K562 (cell line): ENCODE measurements at regions not wholly inside any gene's neighbourhood (a gene's known extent, or its start where the extent isn't known, plus 50 kb on each side); places are given as distances from the start of the nearest gene placed in this dataset.

Experiments used
- ATAC-seq: fragments of 200-7000 bp; cut with Tn5 transposase; 3 replicates; pipeline ENCODE4 v1.9.1; 2020; ENCODE audit warnings: moderate library complexity
- BruUV-seq: library from RNA; stranded (reverse); fragments of 400-500 nt; replicated peaks from 2 replicates; lab custom pipeline; 2021; lab: Mats Ljungman, UMichigan
- CTCF ChIA-PET: fragments of 300-600 bp; formaldehyde crosslinking; extraction: SDS; loops from one replicate; lab custom pipeline; 2021; ENCODE audit warnings: low intra/inter-chr PET ratio; lab: Yijun Ruan, JAX
- POLR2A ChIA-PET: fragments of 300-600, 350-650 bp; sonication (Branson Sonifier 250); formaldehyde crosslinking; extraction: SDS; loops from one replicate; lab custom pipeline; 2021; ENCODE audit warnings: antibody characterized with exemption, inconsistent platforms; lab: Yijun Ruan, JAX
- DNase-seq, 4 experiments: peaks; one replicate each; pipeline versions ENCODE4 v3.0.0 to v3.0.0-alpha.2; 2011 to 2018; ENCODE audit warnings: low spot score in 3 of 4, mixed read lengths in 3 of 4; ENCODE audit errors: extremely low read depth in 1 of 4
- FAIRE-seq: peaks from 2 replicates; lab custom pipeline; 2011; peaks lifted over from hg19 to GRCh38; lab: Jason Lieb, UNC
- H2AFZ ChIP-seq: 2 replicates; pipeline ENCODE4 v1.6.0; 2011; ENCODE audit warnings: low read depth, low read length, control low read depth, inconsistent platforms
- H3K27ac ChIP-seq: fragments of 200-600 bp; 3 replicates; pipeline ENCODE4 v1.8.0; 2011; ENCODE audit warnings: low read depth, mild to moderate bottlenecking, control low read depth, inconsistent platforms, low read length, moderate library complexity, mixed read lengths; ENCODE audit errors: extremely low read depth
- H3K27me3 ChIP-seq, 2 experiments: fragments of 300-600 bp in 1 of 2; 2 replicates in 1 of 2; 3 replicates in 1 of 2; pipeline versions ENCODE4 v1.6.0 to v1.8.0; 2011; ENCODE audit warnings: inconsistent platforms in 2 of 2, low read length in 2 of 2, mild to moderate bottlenecking in 1 of 2, mixed read lengths in 1 of 2, moderate library complexity in 1 of 2; ENCODE audit not compliant: control insufficient read depth in 2 of 2, insufficient read depth in 2 of 2
- H3K36me3 ChIP-seq: fragments of 300-600 bp; 3 replicates; pipeline ENCODE4 v1.8.0; 2011; ENCODE audit warnings: mild to moderate bottlenecking, low read length, inconsistent platforms; ENCODE audit not compliant: control insufficient read depth, insufficient read depth
- H3K4me1 ChIP-seq, 2 experiments: fragments of 200-600 bp in 1 of 2; replicated peaks in 1 of 2; 2 replicates in 1 of 2; 3 replicates in 1 of 2; pipeline versions ENCODE4 v1.5.1 to v1.8.0; 2011; ENCODE audit warnings: inconsistent platforms in 2 of 2, low read length in 2 of 2, mild to moderate bottlenecking in 1 of 2, mixed read lengths in 1 of 2, moderate library complexity in 1 of 2; ENCODE audit not compliant: control insufficient read depth in 2 of 2, insufficient read depth in 2 of 2
- H3K4me2 ChIP-seq: 2 replicates; pipeline ENCODE4 v1.6.1; 2011; ENCODE audit warnings: low read length, control low read depth, inconsistent platforms, mixed read lengths; ENCODE audit not compliant: insufficient read depth
- H3K4me3 ChIP-seq: fragments of 200-600 bp; sonication (generic), shearing (Covaris generic); 2 replicates; pipeline ENCODE4 v1.5.1; 2016; ENCODE audit warnings: control low read depth, inconsistent platforms
- H3K79me2 ChIP-seq: fragments of 200-600 bp; 3 replicates; pipeline ENCODE4 v1.8.0; 2011; ENCODE audit warnings: low read length, inconsistent platforms; ENCODE audit not compliant: control insufficient read depth, insufficient read depth
- H3K9ac ChIP-seq, 2 experiments: 2 replicates each; pipeline versions ENCODE4 v1.6.0 to v1.6.1; 2011; ENCODE audit warnings: low read depth in 2 of 2, low read length in 2 of 2, control low read depth in 1 of 2, inconsistent platforms in 1 of 2, mild to moderate bottlenecking in 1 of 2, mixed read lengths in 1 of 2; ENCODE audit not compliant: insufficient read depth in 1 of 2
- H3K9me1 ChIP-seq: one replicate; pipeline ENCODE4 v1.6.0; 2011; ENCODE audit warnings: inconsistent platforms, mild to moderate bottlenecking, low read length, moderate library complexity; ENCODE audit not compliant: control insufficient read depth, insufficient read depth
- H3K9me3 ChIP-seq: replicated peaks from 2 replicates; pipeline ENCODE4 v1.5.1; 2011; ENCODE audit warnings: low read depth, low read length, inconsistent platforms; ENCODE audit not compliant: control insufficient read depth, insufficient read depth
- H4K20me1 ChIP-seq: replicated peaks from 2 replicates; pipeline ENCODE4 v1.6.1; 2011; ENCODE audit warnings: low read length, inconsistent platforms, mixed read lengths; ENCODE audit not compliant: control insufficient read depth, insufficient read depth
- ATF7 ChIP-seq: fragments of 450-650 bp; IDR thresholded peaks from 2 replicates; pipeline ENCODE4 v1.7.1; 2014; ENCODE audit warnings: mild to moderate bottlenecking, moderate library complexity
- BACH1 ChIP-seq: fragments of 200-800 bp; sonication (Bioruptor generic); IDR thresholded peaks from 2 replicates; pipeline ENCODE4 v1.6.1; 2016; ENCODE audit warnings: missing genetic modification characterization, missing compliant biosample characterization
- C11orf30 ChIP-seq: fragments of 450-650 bp; IDR thresholded peaks from 2 replicates; pipeline ENCODE4 v1.6.1; 2016; ENCODE audit warnings: low read depth, mild to moderate bottlenecking
- CREM ChIP-seq: IDR thresholded peaks from 2 replicates; pipeline ENCODE4 v1.6.1; 2014; ENCODE audit warnings: antibody characterized with exemption, low read depth
- DIDO1 ChIP-seq: fragments of 450-650 bp; IDR thresholded peaks from 2 replicates; pipeline ENCODE4 v1.6.1; 2016; ENCODE audit warnings: low read depth, missing biosample characterization, missing genetic modification characterization
- HNRNPUL1 ChIP-seq: fragments of 200-400 bp; formaldehyde crosslinking; IDR thresholded peaks from 2 replicates; pipeline ENCODE4 v1.6.1; 2017; ENCODE audit warnings: low read length
- SAP30 ChIP-seq: fragments of 200-600 bp; sonication (generic); IDR thresholded peaks from 2 replicates; pipeline ENCODE4 v1.6.1; 2012; ENCODE audit warnings: borderline replicate concordance, low read depth, mild to moderate bottlenecking, moderate library complexity, low read length, control low read depth, inconsistent platforms; ENCODE audit not compliant: insufficient read depth, poor library complexity, severe bottlenecking
- SLC30A9 ChIP-seq: fragments of 250-450 bp; sonication (Bioruptor Pico); IDR thresholded peaks from 2 replicates; pipeline ENCODE4 v1.8.0; 2022; ENCODE audit warnings: mild to moderate bottlenecking, moderate library complexity
- SMAD2 ChIP-seq: fragments of 150-350 bp; IDR thresholded peaks from 2 replicates; pipeline ENCODE4 v1.6.1; 2014; ENCODE audit warnings: low read depth, mild to moderate bottlenecking, low read length
- TCFL5 ChIP-seq: fragments of 250-450 bp; sonication (Bioruptor Pico); conservative IDR thresholded peaks from 2 replicates; pipeline ENCODE4 v1.6.1; 2021; ENCODE audit warnings: mild to moderate bottlenecking, moderate library complexity, matching md5 sums
- TEAD1 ChIP-seq, 2 experiments: fragments of 450-650 bp in 1 of 2; sonication (generic) in 1 of 2; formaldehyde crosslinking; IDR thresholded peaks; 2 replicates each; pipeline versions ENCODE4 v1.4.0 to v1.8.0; 2020 to 2022; ENCODE audit warnings: mild to moderate bottlenecking in 2 of 2, missing genetic modification reagents in 1 of 2
- XRCC4 ChIP-seq: IDR thresholded peaks from one replicate; pipeline ENCODE4 v1.6.1; 2011; ENCODE audit not compliant: insufficient read depth, insufficient read length; ENCODE audit errors: extremely low read depth
- WGBS: fragments of 100-300 bp; shearing (Covaris generic); methylation state at CpG from one replicate; pipeline ENCODE4 v1.1.6; 2016; ENCODE audit warnings: low coverage, mixed read lengths; ENCODE audit not compliant: insufficient coverage; ENCODE audit errors: missing lambda C conversion rate; 5-methylcytosine and 5-hydroxymethylcytosine counted together
- in situ Hi-C: fragments of 300-500 bp; cut with MboI; formaldehyde crosslinking; loops from 4 replicates; pipeline ENCODE4 v1.15.0; 2018; ENCODE audit warnings: inconsistent platforms, mixed read lengths
- intact Hi-C: fragments of 100-400 bp; cut with micrococcal nuclease; formaldehyde crosslinking; loops from 2 replicates; pipeline ENCODE4 v1.14.2; 2022
- TF ChIP-seq, protein P1 (sequence below): fragments of 250-450 bp; sonication (Bioruptor Pico); IDR thresholded peaks from 2 replicates; pipeline ENCODE4 v1.8.0; 2021; ENCODE audit warnings: mild to moderate bottlenecking, moderate library complexity
- TF ChIP-seq, protein P2 (sequence below): fragments of 250-450 bp; sonication (Bioruptor Pico); IDR thresholded peaks from 2 replicates; pipeline ENCODE4 v1.9.0; 2021; ENCODE audit warnings: mild to moderate bottlenecking, inconsistent platforms
- TF ChIP-seq, protein P3 (sequence below), 2 experiments: fragments of 450-650 bp in 1 of 2; sonication (generic) in 1 of 2; formaldehyde crosslinking in 1 of 2; IDR thresholded peaks in 1 of 2; conservative IDR thresholded peaks in 1 of 2; 2 replicates each; pipeline versions ENCODE4 v1.6.1 to v1.8.1; 2016 to 2023; ENCODE audit warnings: mild to moderate bottlenecking in 2 of 2, moderate library complexity in 2 of 2, inconsistent platforms in 1 of 2, missing genetic modification reagents in 1 of 2
- TF ChIP-seq, protein P4 (sequence below): fragments of 450-650 bp; IDR thresholded peaks from 2 replicates; pipeline ENCODE4 v1.7.0; 2016; ENCODE audit warnings: borderline replicate concordance

DNA sequence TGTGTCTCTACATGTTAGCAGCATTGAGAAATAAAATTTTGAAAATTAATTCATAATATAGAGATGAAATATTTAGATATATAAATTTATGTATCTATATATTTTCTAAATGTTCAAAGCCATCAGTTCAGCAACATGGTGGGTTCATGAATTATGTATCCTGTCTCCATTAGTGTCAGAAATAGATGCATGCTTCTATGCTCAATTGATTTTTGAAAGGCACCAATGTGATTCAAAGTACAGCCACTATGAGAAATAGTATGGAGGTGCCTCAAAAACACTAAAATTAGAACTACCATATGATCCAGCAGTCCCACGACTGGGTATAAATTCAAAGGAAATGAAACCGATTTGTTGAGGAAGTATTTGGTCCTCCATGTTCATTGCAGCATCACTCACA lies 128.6 kb upstream of the SYN3 start:
- FAIRE-seq, result no peak
- Histone ChIP-seq H2AFZ (no peak overlapping the region), H3K4me2 (no peak overlapping the region), H3K9ac (no peak overlapping the region), H3K27ac (no peak overlapping the region), H3K9me1 (no peaks in the 10 kb centered on the region), H3K79me2 (no peaks in the 10 kb centered on the region), H3K4me1 (no peaks in the 10 kb centered on the region), H3K36me3 (no peaks in the 10 kb centered on the region), H3K4me3 (no peak overlapping the region), H3K27me3 (no peaks in the 10 kb centered on the region), H3K9me3 (no peaks in the 10 kb centered on the region), H4K20me1 (no peaks in the 10 kb centered on the region)
- BruUV-seq, result no TSS peak
- CTCF ChIA-PET, result no interaction called here
- intact Hi-C loops (no loop called here), in situ Hi-C loops (no loop called here)
- POLR2A ChIA-PET, result no interaction called here
- no peak for ATAC-seq
- no peak for DNase-seq
- WGBS, result 0% methylated on average over 2 of the region's 2 CpGs
- TF ChIP-seq, protein P1, sequence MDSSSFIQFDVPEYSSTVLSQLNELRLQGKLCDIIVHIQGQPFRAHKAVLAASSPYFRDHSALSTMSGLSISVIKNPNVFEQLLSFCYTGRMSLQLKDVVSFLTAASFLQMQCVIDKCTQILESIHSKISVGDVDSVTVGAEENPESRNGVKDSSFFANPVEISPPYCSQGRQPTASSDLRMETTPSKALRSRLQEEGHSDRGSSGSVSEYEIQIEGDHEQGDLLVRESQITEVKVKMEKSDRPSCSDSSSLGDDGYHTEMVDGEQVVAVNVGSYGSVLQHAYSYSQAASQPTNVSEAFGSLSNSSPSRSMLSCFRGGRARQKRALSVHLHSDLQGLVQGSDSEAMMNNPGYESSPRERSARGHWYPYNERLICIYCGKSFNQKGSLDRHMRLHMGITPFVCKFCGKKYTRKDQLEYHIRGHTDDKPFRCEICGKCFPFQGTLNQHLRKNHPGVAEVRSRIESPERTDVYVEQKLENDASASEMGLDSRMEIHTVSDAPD (CRISPR knock-in tag), result no peak
- TF ChIP-seq XRCC4, result no peak
- no peak for TF ChIP-seq SAP30
- no peak for TF ChIP-seq DIDO1 (tag)
- no peak for TF ChIP-seq HNRNPUL1
- TF ChIP-seq C11orf30, result no peak
- TF ChIP-seq BACH1 (tag), result no peak
- TF ChIP-seq, protein P2, sequence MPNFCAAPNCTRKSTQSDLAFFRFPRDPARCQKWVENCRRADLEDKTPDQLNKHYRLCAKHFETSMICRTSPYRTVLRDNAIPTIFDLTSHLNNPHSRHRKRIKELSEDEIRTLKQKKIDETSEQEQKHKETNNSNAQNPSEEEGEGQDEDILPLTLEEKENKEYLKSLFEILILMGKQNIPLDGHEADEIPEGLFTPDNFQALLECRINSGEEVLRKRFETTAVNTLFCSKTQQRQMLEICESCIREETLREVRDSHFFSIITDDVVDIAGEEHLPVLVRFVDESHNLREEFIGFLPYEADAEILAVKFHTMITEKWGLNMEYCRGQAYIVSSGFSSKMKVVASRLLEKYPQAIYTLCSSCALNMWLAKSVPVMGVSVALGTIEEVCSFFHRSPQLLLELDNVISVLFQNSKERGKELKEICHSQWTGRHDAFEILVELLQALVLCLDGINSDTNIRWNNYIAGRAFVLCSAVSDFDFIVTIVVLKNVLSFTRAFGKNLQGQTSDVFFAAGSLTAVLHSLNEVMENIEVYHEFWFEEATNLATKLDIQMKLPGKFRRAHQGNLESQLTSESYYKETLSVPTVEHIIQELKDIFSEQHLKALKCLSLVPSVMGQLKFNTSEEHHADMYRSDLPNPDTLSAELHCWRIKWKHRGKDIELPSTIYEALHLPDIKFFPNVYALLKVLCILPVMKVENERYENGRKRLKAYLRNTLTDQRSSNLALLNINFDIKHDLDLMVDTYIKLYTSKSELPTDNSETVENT, result no peak
- TF ChIP-seq ATF7, result no peak
- TF ChIP-seq CREM, result no peak
- TF ChIP-seq SLC30A9 (CRISPR knock-in tag), result no peak
- no peak for TF ChIP-seq SMAD2
- no peak for TF ChIP-seq TCFL5 (CRISPR knock-in tag)
- no peak for TF ChIP-seq TEAD1 (CRISPR knock-in tag; IDR thresholded peaks at IDR 0.05)
- TF ChIP-seq, protein P3, sequence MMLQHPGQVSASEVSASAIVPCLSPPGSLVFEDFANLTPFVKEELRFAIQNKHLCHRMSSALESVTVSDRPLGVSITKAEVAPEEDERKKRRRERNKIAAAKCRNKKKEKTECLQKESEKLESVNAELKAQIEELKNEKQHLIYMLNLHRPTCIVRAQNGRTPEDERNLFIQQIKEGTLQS (IDR thresholded peaks at IDR 0.05), result no peak
- TF ChIP-seq, protein P3 (CRISPR knock-in tag; conservative IDR thresholded peaks at IDR 0.05), result no peak
- TF ChIP-seq, protein P4, sequence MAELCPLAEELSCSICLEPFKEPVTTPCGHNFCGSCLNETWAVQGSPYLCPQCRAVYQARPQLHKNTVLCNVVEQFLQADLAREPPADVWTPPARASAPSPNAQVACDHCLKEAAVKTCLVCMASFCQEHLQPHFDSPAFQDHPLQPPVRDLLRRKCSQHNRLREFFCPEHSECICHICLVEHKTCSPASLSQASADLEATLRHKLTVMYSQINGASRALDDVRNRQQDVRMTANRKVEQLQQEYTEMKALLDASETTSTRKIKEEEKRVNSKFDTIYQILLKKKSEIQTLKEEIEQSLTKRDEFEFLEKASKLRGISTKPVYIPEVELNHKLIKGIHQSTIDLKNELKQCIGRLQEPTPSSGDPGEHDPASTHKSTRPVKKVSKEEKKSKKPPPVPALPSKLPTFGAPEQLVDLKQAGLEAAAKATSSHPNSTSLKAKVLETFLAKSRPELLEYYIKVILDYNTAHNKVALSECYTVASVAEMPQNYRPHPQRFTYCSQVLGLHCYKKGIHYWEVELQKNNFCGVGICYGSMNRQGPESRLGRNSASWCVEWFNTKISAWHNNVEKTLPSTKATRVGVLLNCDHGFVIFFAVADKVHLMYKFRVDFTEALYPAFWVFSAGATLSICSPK, result no peak
